ENCODE measurements at regions not wholly inside any gene's neighbourhood (a gene's known extent, or its start where the extent isn't known, plus 50 kb on each side); places are given as distances from the start of the nearest gene placed in this dataset.

GRCh38 chr18:78762753-78763152, 216.9 kb upstream of the SALL3 start:
- no peaks in the 10 kb centered on the region for H3K27me3 ChIP-seq (ENCODE audit: control insufficient read depth, insufficient read depth, low read length)
- no peak for TF ChIP-seq CTCF (IDR thresholded peaks at IDR 0.05; ENCODE audit: insufficient read depth, low read depth, low read length)
- ChIA-PET POLR2A (no interaction called here), CTCF (no interaction called here)
- no peak for DNase-seq (ENCODE audit: low read depth)
- H3K36me3 ChIP-seq (ENCODE audit: control insufficient read depth, insufficient read depth, low read length), result no peaks in the 10 kb centered on the region
- H3K4me3 ChIP-seq (ENCODE audit: low read depth, low read length), result no peak overlapping the region

GRCh38 chr18:78764544-78764943, 215.1 kb upstream of the SALL3 start:
- ChIA-PET POLR2A (no interaction called here), CTCF (no interaction called here)
- TF ChIP-seq CTCF (IDR thresholded peaks at IDR 0.05; ENCODE audit: insufficient read depth, low read depth, low read length), result no peak
- DNase-seq (ENCODE audit: low read depth), result no peak
- no peaks in the 10 kb centered on the region for H3K27me3 ChIP-seq (ENCODE audit: control insufficient read depth, insufficient read depth, low read length)
- no peaks in the 10 kb centered on the region for H3K36me3 ChIP-seq (ENCODE audit: control insufficient read depth, insufficient read depth, low read length)
- H3K4me3 ChIP-seq (ENCODE audit: low read depth, low read length), result no peak overlapping the region

GRCh38 chr18:78765142-78765541, 214.5 kb upstream of the SALL3 start:
- Histone ChIP-seq H3K4me3 (ENCODE audit: low read depth, low read length) (no peak overlapping the region), H3K36me3 (ENCODE audit: control insufficient read depth, insufficient read depth, low read length) (no peaks in the 10 kb centered on the region), H3K27me3 (ENCODE audit: control insufficient read depth, insufficient read depth, low read length) (no peaks in the 10 kb centered on the region)
- no peak for TF ChIP-seq CTCF (IDR thresholded peaks at IDR 0.05; ENCODE audit: insufficient read depth, low read depth, low read length)
- DNase-seq (ENCODE audit: low read depth), result no peak
- ChIA-PET CTCF (no interaction called here), POLR2A (no interaction called here)

- no peaks in the 10 kb centered on the region for H3K36me3 ChIP-seq (ENCODE audit: control insufficient read depth, insufficient read depth, low read length)
- TF ChIP-seq CTCF (IDR thresholded peaks at IDR 0.05; ENCODE audit: insufficient read depth, low read depth, low read length), result no peak
- H3K4me3 ChIP-seq (ENCODE audit: low read depth, low read length), result no peak overlapping the region
- CTCF ChIA-PET, result no interaction called here
- H3K27me3 ChIP-seq (ENCODE audit: control insufficient read depth, insufficient read depth, low read length), result no peaks in the 10 kb centered on the region
- POLR2A ChIA-PET, result no interaction called here
- DNase-seq (ENCODE audit: low read depth), result no peak
Observed at GRCh38 chr18:78765637-78766281, 213.9 kb upstream of the SALL3 start.

- no peak for TF ChIP-seq CTCF (IDR thresholded peaks at IDR 0.05; ENCODE audit: insufficient read depth, low read depth, low read length)
Observed at GRCh38 chr18:78766651-78767533, 212.7 kb upstream of the SALL3 start.

More at GRCh38 chr18:78766651-78767533, 212.7 kb upstream of the SALL3 start:
- Histone ChIP-seq H3K4me3 (ENCODE audit: low read depth, low read length) (no peak overlapping the region), H3K27me3 (ENCODE audit: control insufficient read depth, insufficient read depth, low read length) (no peaks in the 10 kb centered on the region), H3K36me3 (ENCODE audit: control insufficient read depth, insufficient read depth, low read length) (no peaks in the 10 kb centered on the region)
- POLR2A ChIA-PET, result no interaction called here
- DNase-seq (ENCODE audit: low read depth), result no peak
- CTCF ChIA-PET, result no interaction called here
